GM18861 (cell line): ENCODE measurements at regions not wholly inside any gene's neighbourhood (a gene's known extent, or its start where the extent isn't known, plus 50 kb on each side); places are given as distances from the start of the nearest gene placed in this dataset.
"Not testable (repeated sequence)": the region's sequence is repeated elsewhere in the genome, so short reads cannot be mapped to it uniquely, and the experiment has no call there.

Source experiments
- ATAC-seq: cut with Tn5 transposase; IDR thresholded peaks from one replicate; pipeline ENCODE4 v1.9.1; 2021; ENCODE audit not compliant: unreplicated experiment

GRCh38 chr5:13249854-13250253 lies 694.6 kb downstream of the DNAH5 start:
- ATAC-seq, result no peak

GRCh38 chr5:13248253-13248652 lies 696.2 kb downstream of the DNAH5 start:
- ATAC-seq, result no peak

GRCh38 chr5:13246053-13246452 lies 698.4 kb downstream of the DNAH5 start:
- no peak for ATAC-seq

- no peak for ATAC-seq
Observed at GRCh38 chr5:13244151-13244550, 700.3 kb downstream of the DNAH5 start.

- no peak for ATAC-seq
Observed at GRCh38 chr5:13227513-13227912, 717.0 kb downstream of the DNAH5 start.

- ATAC-seq, result no peak
Observed at GRCh38 chr5:13218518-13218917, 726.0 kb downstream of the DNAH5 start.

- ATAC-seq, result no peak
Observed at GRCh38 chr5:13217636-13218035, 726.9 kb downstream of the DNAH5 start.

- ATAC-seq, result no peak
Observed at GRCh38 chr5:13215806-13216205, 728.7 kb downstream of the DNAH5 start.

- no peak for ATAC-seq
Observed at GRCh38 chr5:13215370-13215769, 729.1 kb downstream of the DNAH5 start.

- ATAC-seq, result no peak
Observed at GRCh38 chr5:13214182-13214581, 730.3 kb downstream of the DNAH5 start.

GRCh38 chr5:13212886-13213285 lies 731.6 kb downstream of the DNAH5 start:
- ATAC-seq, result no peak

GRCh38 chr5:13211064-13211463 lies 733.4 kb downstream of the DNAH5 start:
- ATAC-seq, result no peak

- no peak for ATAC-seq
Observed at GRCh38 chr5:13207112-13207511, 737.4 kb downstream of the DNAH5 start.

GRCh38 chr5:13201022-13201421 lies 743.5 kb downstream of the DNAH5 start:
- ATAC-seq, result no peak

GRCh38 chr5:13198226-13198625 lies 746.3 kb downstream of the DNAH5 start:
- not testable (repeated sequence) for ATAC-seq

GRCh38 chr5:13189532-13189931 lies 755.0 kb downstream of the DNAH5 start:
- ATAC-seq, result no peak

GRCh38 chr5:13188371-13188770 lies 756.1 kb downstream of the DNAH5 start:
- ATAC-seq, result no peak

- no peak for ATAC-seq
Observed at GRCh38 chr5:13187186-13187585, 757.3 kb downstream of the DNAH5 start.

- ATAC-seq, result no peak
Observed at GRCh38 chr5:13186177-13186576, 758.3 kb downstream of the DNAH5 start.

GRCh38 chr5:13179407-13180087 lies 764.9 kb downstream of the DNAH5 start:
- ATAC-seq, result no peak

- ATAC-seq, result no peak
Observed at GRCh38 chr5:13143630-13144029, 800.9 kb downstream of the DNAH5 start.

GRCh38 chr5:13143214-13143613 lies 801.3 kb downstream of the DNAH5 start:
- no peak for ATAC-seq

GRCh38 chr5:13133951-13134350 lies 810.5 kb downstream of the DNAH5 start:
- ATAC-seq, result no peak
